K562 (cell line): ENCODE measurements at regions not wholly inside any gene's neighbourhood (a gene's known extent, or its start where the extent isn't known, plus 50 kb on each side); places are given as distances from the start of the nearest gene placed in this dataset.

Source experiments
- ATAC-seq: fragments of 200-7000 bp; cut with Tn5 transposase; 3 replicates; pipeline ENCODE4 v1.9.1; 2020; ENCODE audit warnings: moderate library complexity
- BruUV-seq: library from RNA; stranded (reverse); fragments of 400-500 nt; replicated peaks from 2 replicates; lab custom pipeline; 2021; lab: Mats Ljungman, UMichigan
- CTCF ChIA-PET: fragments of 300-600 bp; formaldehyde crosslinking; extraction: SDS; loops from one replicate; lab custom pipeline; 2021; ENCODE audit warnings: low intra/inter-chr PET ratio; lab: Yijun Ruan, JAX
- POLR2A ChIA-PET: fragments of 300-600, 350-650 bp; sonication (Branson Sonifier 250); formaldehyde crosslinking; extraction: SDS; loops from one replicate; lab custom pipeline; 2021; ENCODE audit warnings: antibody characterized with exemption, inconsistent platforms; lab: Yijun Ruan, JAX
- DNase-seq, 4 experiments: peaks; one replicate each; pipeline versions ENCODE4 v3.0.0 to v3.0.0-alpha.2; 2011 to 2018; ENCODE audit warnings: low spot score in 3 of 4, mixed read lengths in 3 of 4; ENCODE audit errors: extremely low read depth in 1 of 4
- FAIRE-seq: peaks from 2 replicates; lab custom pipeline; 2011; peaks lifted over from hg19 to GRCh38; lab: Jason Lieb, UNC
- H2AFZ ChIP-seq: 2 replicates; pipeline ENCODE4 v1.6.0; 2011; ENCODE audit warnings: low read depth, low read length, control low read depth, inconsistent platforms
- H3K27ac ChIP-seq: fragments of 200-600 bp; 3 replicates; pipeline ENCODE4 v1.8.0; 2011; ENCODE audit warnings: low read depth, mild to moderate bottlenecking, control low read depth, inconsistent platforms, low read length, moderate library complexity, mixed read lengths; ENCODE audit errors: extremely low read depth
- H3K27me3 ChIP-seq, 2 experiments: fragments of 300-600 bp in 1 of 2; 2 replicates in 1 of 2; 3 replicates in 1 of 2; pipeline versions ENCODE4 v1.6.0 to v1.8.0; 2011; ENCODE audit warnings: inconsistent platforms in 2 of 2, low read length in 2 of 2, mild to moderate bottlenecking in 1 of 2, mixed read lengths in 1 of 2, moderate library complexity in 1 of 2; ENCODE audit not compliant: control insufficient read depth in 2 of 2, insufficient read depth in 2 of 2
- H3K36me3 ChIP-seq: fragments of 300-600 bp; 3 replicates; pipeline ENCODE4 v1.8.0; 2011; ENCODE audit warnings: mild to moderate bottlenecking, low read length, inconsistent platforms; ENCODE audit not compliant: control insufficient read depth, insufficient read depth
- H3K4me1 ChIP-seq, 2 experiments: fragments of 200-600 bp in 1 of 2; replicated peaks in 1 of 2; 2 replicates in 1 of 2; 3 replicates in 1 of 2; pipeline versions ENCODE4 v1.5.1 to v1.8.0; 2011; ENCODE audit warnings: inconsistent platforms in 2 of 2, low read length in 2 of 2, mild to moderate bottlenecking in 1 of 2, mixed read lengths in 1 of 2, moderate library complexity in 1 of 2; ENCODE audit not compliant: control insufficient read depth in 2 of 2, insufficient read depth in 2 of 2
- H3K4me2 ChIP-seq: 2 replicates; pipeline ENCODE4 v1.6.1; 2011; ENCODE audit warnings: low read length, control low read depth, inconsistent platforms, mixed read lengths; ENCODE audit not compliant: insufficient read depth
- H3K4me3 ChIP-seq: fragments of 200-600 bp; sonication (generic), shearing (Covaris generic); 2 replicates; pipeline ENCODE4 v1.5.1; 2016; ENCODE audit warnings: control low read depth, inconsistent platforms
- H3K79me2 ChIP-seq: fragments of 200-600 bp; 3 replicates; pipeline ENCODE4 v1.8.0; 2011; ENCODE audit warnings: low read length, inconsistent platforms; ENCODE audit not compliant: control insufficient read depth, insufficient read depth
- H3K9ac ChIP-seq, 2 experiments: 2 replicates each; pipeline versions ENCODE4 v1.6.0 to v1.6.1; 2011; ENCODE audit warnings: low read depth in 2 of 2, low read length in 2 of 2, control low read depth in 1 of 2, inconsistent platforms in 1 of 2, mild to moderate bottlenecking in 1 of 2, mixed read lengths in 1 of 2; ENCODE audit not compliant: insufficient read depth in 1 of 2
- H3K9me1 ChIP-seq: one replicate; pipeline ENCODE4 v1.6.0; 2011; ENCODE audit warnings: inconsistent platforms, mild to moderate bottlenecking, low read length, moderate library complexity; ENCODE audit not compliant: control insufficient read depth, insufficient read depth
- H3K9me3 ChIP-seq: replicated peaks from 2 replicates; pipeline ENCODE4 v1.5.1; 2011; ENCODE audit warnings: low read depth, low read length, inconsistent platforms; ENCODE audit not compliant: control insufficient read depth, insufficient read depth
- H4K20me1 ChIP-seq: replicated peaks from 2 replicates; pipeline ENCODE4 v1.6.1; 2011; ENCODE audit warnings: low read length, inconsistent platforms, mixed read lengths; ENCODE audit not compliant: control insufficient read depth, insufficient read depth
- ARID1B ChIP-seq: fragments of 450-650 bp; IDR thresholded peaks from 2 replicates; pipeline ENCODE4 v1.6.1; 2016; ENCODE audit warnings: antibody characterized with exemption, mild to moderate bottlenecking, inconsistent platforms
- DPF2 ChIP-seq: fragments of 450-650 bp; IDR thresholded peaks from 2 replicates; pipeline ENCODE4 v1.6.1; 2016
- FOXA3 ChIP-seq, 2 experiments: fragments of 450-650 bp in 1 of 2; sonication (generic) in 1 of 2; formaldehyde crosslinking; IDR thresholded peaks in 1 of 2; conservative IDR thresholded peaks in 1 of 2; 2 replicates each; pipeline versions ENCODE4 v1.4.0 to v1.8.0; 2020 to 2022; ENCODE audit warnings: mild to moderate bottlenecking in 2 of 2, missing genetic modification reagents in 1 of 2
- GABPB2 ChIP-seq: fragments of 250-450 bp; sonication (Bioruptor Pico); conservative IDR thresholded peaks from 2 replicates; pipeline ENCODE4 v1.5.1; 2021; ENCODE audit warnings: mild to moderate bottlenecking
- HIVEP1 ChIP-seq: fragments of 250-450 bp; sonication (Bioruptor Pico); IDR thresholded peaks from 2 replicates; pipeline ENCODE4 v1.4.0; 2020; ENCODE audit warnings: mild to moderate bottlenecking
- IRF2 ChIP-seq: sonication (generic); formaldehyde crosslinking; IDR thresholded peaks from 2 replicates; pipeline ENCODE4 v1.8.1; 2022; ENCODE audit warnings: mild to moderate bottlenecking, missing genetic modification reagents
- KHSRP ChIP-seq: fragments of 450-650 bp; IDR thresholded peaks from 2 replicates; pipeline ENCODE4 v1.6.1; 2017
- NUFIP1 ChIP-seq: fragments of 450-650 bp; IDR thresholded peaks from 2 replicates; pipeline ENCODE4 v1.6.1; 2018; ENCODE audit not compliant: partially characterized antibody
- RFX7 ChIP-seq: fragments of 250-450 bp; sonication (Bioruptor Pico); IDR thresholded peaks from 2 replicates; pipeline ENCODE4 v1.5.1; 2021; ENCODE audit warnings: mild to moderate bottlenecking
- SMARCA4 ChIP-seq: fragments of 450-650 bp; IDR thresholded peaks from 2 replicates; pipeline ENCODE4 v1.6.1; 2016
- ZC3H4 ChIP-seq: sonication (generic); formaldehyde crosslinking; IDR thresholded peaks from 2 replicates; pipeline ENCODE4 v1.9.0; 2021; ENCODE audit warnings: missing genetic modification reagents, borderline replicate concordance
- WGBS: fragments of 100-300 bp; shearing (Covaris generic); methylation state at CpG from one replicate; pipeline ENCODE4 v1.1.6; 2016; ENCODE audit warnings: low coverage, mixed read lengths; ENCODE audit not compliant: insufficient coverage; ENCODE audit errors: missing lambda C conversion rate; 5-methylcytosine and 5-hydroxymethylcytosine counted together
- in situ Hi-C: fragments of 300-500 bp; cut with MboI; formaldehyde crosslinking; loops from 4 replicates; pipeline ENCODE4 v1.15.0; 2018; ENCODE audit warnings: inconsistent platforms, mixed read lengths
- intact Hi-C: fragments of 100-400 bp; cut with micrococcal nuclease; formaldehyde crosslinking; loops from 2 replicates; pipeline ENCODE4 v1.14.2; 2022
- TF ChIP-seq, protein P1 (sequence below): fragments of 450-650 bp; IDR thresholded peaks from 2 replicates; pipeline ENCODE4 v1.7.0; 2016; ENCODE audit warnings: borderline replicate concordance
- TF ChIP-seq, protein P2 (sequence below): sonication (generic); formaldehyde crosslinking; IDR thresholded peaks from 2 replicates; pipeline ENCODE4 v1.9.0; 2022; ENCODE audit warnings: mild to moderate bottlenecking, missing genetic modification reagents
- TF ChIP-seq, protein P3 (sequence below): fragments of 250-450 bp; sonication (Bioruptor Pico); IDR thresholded peaks from 2 replicates; pipeline ENCODE4 v1.5.0; 2021
- TF ChIP-seq, protein P4 (sequence below): fragments of 450-650 bp; formaldehyde crosslinking; IDR thresholded peaks from 2 replicates; pipeline ENCODE4 v1.4.0; 2022; ENCODE audit warnings: missing genetic modification characterization
- TF ChIP-seq, protein P5 (sequence below): sonication (generic); IDR thresholded peaks from 2 replicates; pipeline ENCODE4 v1.6.1; 2016

DNA sequence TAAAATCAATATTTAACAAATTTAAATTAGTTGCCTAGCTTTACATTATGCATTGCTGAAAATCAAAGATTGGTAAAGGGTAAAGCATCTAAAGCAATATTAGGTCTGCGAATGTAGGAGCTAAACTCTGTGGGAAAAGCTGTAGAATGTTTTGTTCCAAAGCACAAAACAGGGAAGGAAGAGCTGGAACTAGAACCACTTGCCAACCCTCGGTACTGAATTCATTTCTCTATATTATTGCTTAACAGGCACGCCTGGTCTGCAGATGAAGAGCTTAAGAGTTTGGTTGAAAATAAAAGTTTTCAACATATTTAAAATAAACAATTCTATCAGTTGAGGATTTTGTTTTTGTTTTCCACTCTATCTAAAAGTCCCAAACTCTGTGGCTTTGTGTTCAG is 1252.8 kb upstream of the SEL1L start:
- Histone ChIP-seq H3K4me3 (no peak overlapping the region), H3K9ac (no peak overlapping the region), H3K9me1 (no peaks in the 10 kb centered on the region), H3K4me1 (no peaks in the 10 kb centered on the region), H3K27ac (no peak overlapping the region), H3K36me3 (no peaks in the 10 kb centered on the region), H3K79me2 (no peaks in the 10 kb centered on the region), H2AFZ (no peak overlapping the region), H3K4me2 (no peak overlapping the region), H3K27me3 (no peaks in the 10 kb centered on the region), H4K20me1 (no peaks in the 10 kb centered on the region), H3K9me3 (no peaks in the 10 kb centered on the region)
- in situ Hi-C loops = no loop called here
- ChIA-PET POLR2A (no interaction called here), CTCF (no interaction called here)
- FAIRE-seq (no peak), DNase-seq (no peak), ATAC-seq (no peak)
- intact Hi-C loops = no loop called here
- no TSS peak for BruUV-seq
- 5% methylated on average over 3 of the region's 3 CpGs for WGBS
- TF ChIP-seq KHSRP (no peak), FOXA3 (CRISPR knock-in tag; conservative IDR thresholded peaks at IDR 0.05 in 1 of 2, IDR thresholded peaks at IDR 0.05 in 1 of 2) (no peak), ARID1B (no peak), GABPB2 (CRISPR knock-in tag) (no peak), DPF2 (no peak), SMARCA4 (no peak), ZC3H4 (CRISPR knock-in tag) (no peak), IRF2 (CRISPR knock-in tag) (no peak), RFX7 (no peak), HIVEP1 (CRISPR knock-in tag) (no peak), NUFIP1 (no peak)
- TF ChIP-seq, protein P1, sequence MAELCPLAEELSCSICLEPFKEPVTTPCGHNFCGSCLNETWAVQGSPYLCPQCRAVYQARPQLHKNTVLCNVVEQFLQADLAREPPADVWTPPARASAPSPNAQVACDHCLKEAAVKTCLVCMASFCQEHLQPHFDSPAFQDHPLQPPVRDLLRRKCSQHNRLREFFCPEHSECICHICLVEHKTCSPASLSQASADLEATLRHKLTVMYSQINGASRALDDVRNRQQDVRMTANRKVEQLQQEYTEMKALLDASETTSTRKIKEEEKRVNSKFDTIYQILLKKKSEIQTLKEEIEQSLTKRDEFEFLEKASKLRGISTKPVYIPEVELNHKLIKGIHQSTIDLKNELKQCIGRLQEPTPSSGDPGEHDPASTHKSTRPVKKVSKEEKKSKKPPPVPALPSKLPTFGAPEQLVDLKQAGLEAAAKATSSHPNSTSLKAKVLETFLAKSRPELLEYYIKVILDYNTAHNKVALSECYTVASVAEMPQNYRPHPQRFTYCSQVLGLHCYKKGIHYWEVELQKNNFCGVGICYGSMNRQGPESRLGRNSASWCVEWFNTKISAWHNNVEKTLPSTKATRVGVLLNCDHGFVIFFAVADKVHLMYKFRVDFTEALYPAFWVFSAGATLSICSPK = no peak
- TF ChIP-seq, protein P2, sequence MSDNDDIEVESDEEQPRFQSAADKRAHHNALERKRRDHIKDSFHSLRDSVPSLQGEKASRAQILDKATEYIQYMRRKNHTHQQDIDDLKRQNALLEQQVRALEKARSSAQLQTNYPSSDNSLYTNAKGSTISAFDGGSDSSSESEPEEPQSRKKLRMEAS = no peak
- TF ChIP-seq, protein P3, sequence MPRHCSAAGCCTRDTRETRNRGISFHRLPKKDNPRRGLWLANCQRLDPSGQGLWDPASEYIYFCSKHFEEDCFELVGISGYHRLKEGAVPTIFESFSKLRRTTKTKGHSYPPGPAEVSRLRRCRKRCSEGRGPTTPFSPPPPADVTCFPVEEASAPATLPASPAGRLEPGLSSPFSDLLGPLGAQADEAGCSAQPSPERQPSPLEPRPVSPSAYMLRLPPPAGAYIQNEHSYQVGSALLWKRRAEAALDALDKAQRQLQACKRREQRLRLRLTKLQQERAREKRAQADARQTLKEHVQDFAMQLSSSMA (CRISPR knock-in tag) = no peak
- TF ChIP-seq, protein P4, sequence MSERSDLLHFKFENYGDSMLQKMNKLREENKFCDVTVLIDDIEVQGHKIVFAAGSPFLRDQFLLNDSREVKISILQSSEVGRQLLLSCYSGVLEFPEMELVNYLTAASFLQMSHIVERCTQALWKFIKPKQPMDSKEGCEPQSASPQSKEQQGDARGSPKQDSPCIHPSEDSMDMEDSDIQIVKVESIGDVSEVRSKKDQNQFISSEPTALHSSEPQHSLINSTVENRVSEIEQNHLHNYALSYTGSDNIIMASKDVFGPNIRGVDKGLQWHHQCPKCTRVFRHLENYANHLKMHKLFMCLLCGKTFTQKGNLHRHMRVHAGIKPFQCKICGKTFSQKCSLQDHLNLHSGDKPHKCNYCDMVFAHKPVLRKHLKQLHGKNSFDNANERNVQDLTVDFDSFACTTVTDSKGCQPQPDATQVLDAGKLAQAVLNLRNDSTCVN (CRISPR knock-in tag) = no peak
- TF ChIP-seq, protein P5, sequence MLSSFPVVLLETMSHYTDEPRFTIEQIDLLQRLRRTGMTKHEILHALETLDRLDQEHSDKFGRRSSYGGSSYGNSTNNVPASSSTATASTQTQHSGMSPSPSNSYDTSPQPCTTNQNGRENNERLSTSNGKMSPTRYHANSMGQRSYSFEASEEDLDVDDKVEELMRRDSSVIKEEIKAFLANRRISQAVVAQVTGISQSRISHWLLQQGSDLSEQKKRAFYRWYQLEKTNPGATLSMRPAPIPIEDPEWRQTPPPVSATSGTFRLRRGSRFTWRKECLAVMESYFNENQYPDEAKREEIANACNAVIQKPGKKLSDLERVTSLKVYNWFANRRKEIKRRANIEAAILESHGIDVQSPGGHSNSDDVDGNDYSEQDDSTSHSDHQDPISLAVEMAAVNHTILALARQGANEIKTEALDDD = no peak
